Lower lobe of right lung (tissue), 2 donors: ENCODE measurements at regions not wholly inside any gene's neighbourhood (a gene's known extent, or its start where the extent isn't known, plus 50 kb on each side); places are given as distances from the start of the nearest gene placed in this dataset.

ENCODE experiments used
- ATAC-seq, 2 donors: fragments of 200-7000 bp; cut with Tn5 transposase; one replicate each; pipeline ENCODE4 v1.9.1; 2020 to 2022; ENCODE audit warnings: mild to moderate bottlenecking in 2 of 2, moderate library complexity in 2 of 2
- DNase-seq: peaks from one replicate; pipeline ENCODE4 v3.0.0-alpha.2; 2020
- H3K27ac ChIP-seq: fragments of 200-600 bp; one replicate; pipeline ENCODE4 v1.8.0; 2022
- H3K27me3 ChIP-seq: fragments of 200-600 bp; one replicate; pipeline ENCODE4 v1.8.0; 2022; ENCODE audit warnings: low read depth
- H3K36me3 ChIP-seq: fragments of 200-600 bp; one replicate; pipeline ENCODE4 v1.8.0; 2022; ENCODE audit warnings: mild to moderate bottlenecking
- H3K4me1 ChIP-seq: fragments of 200-600 bp; one replicate; pipeline ENCODE4 v1.8.0; 2022
- H3K4me3 ChIP-seq: fragments of 200-600 bp; one replicate; pipeline ENCODE4 v1.8.0; 2022; ENCODE audit warnings: mild to moderate bottlenecking
- H3K9me3 ChIP-seq: fragments of 200-600 bp; one replicate; pipeline ENCODE4 v1.8.0; 2022
- CTCF ChIP-seq: fragments of 200-600 bp; IDR thresholded peaks from one replicate; pipeline ENCODE4 v1.8.0; 2022; ENCODE audit warnings: antibody characterized with exemption, mild to moderate bottlenecking
- intact Hi-C: fragments of 100-400 bp; cut with DNase I; formaldehyde crosslinking; loops from one replicate; pipeline ENCODE4 v1.11.0; 2022
- donor health status: DM: no; HTN: yes; CAD: no; lungs with severe emphysema.

GRCh38 chr12:127230843-127231260 is 1036.1 kb upstream of the TMEM132C start:
- H3K36me3 ChIP-seq = no peaks in the 10 kb centered on the region
- ATAC-seq = no peak
- no peak overlapping the region for H3K27ac ChIP-seq
- H3K4me1 ChIP-seq = no peaks in the 10 kb centered on the region
- no peak for DNase-seq
- intact Hi-C loops = no loop called here
- no peaks in the 10 kb centered on the region for H3K27me3 ChIP-seq
- H3K9me3 ChIP-seq = no peaks in the 10 kb centered on the region
- TF ChIP-seq CTCF = no peak
- no peak overlapping the region for H3K4me3 ChIP-seq

- Histone ChIP-seq H3K36me3 (no peaks in the 10 kb centered on the region), H3K27me3 (no peaks in the 10 kb centered on the region), H3K4me1 (no peaks in the 10 kb centered on the region), H3K9me3 (no peaks in the 10 kb centered on the region), H3K27ac (no peak overlapping the region), H3K4me3 (no peak overlapping the region)
- DNase-seq (no peak), ATAC-seq (no peak)
- intact Hi-C loops = no loop called here
- no peak for TF ChIP-seq CTCF
Observed at GRCh38 chr12:127231371-127231770, 1035.6 kb upstream of the TMEM132C start.

GRCh38 chr12:127233016-127233415 is 1034.0 kb upstream of the TMEM132C start:
- Histone ChIP-seq H3K4me1 (no peaks in the 10 kb centered on the region), H3K9me3 (no peaks in the 10 kb centered on the region), H3K4me3 (no peak overlapping the region), H3K36me3 (no peaks in the 10 kb centered on the region), H3K27me3 (no peaks in the 10 kb centered on the region), H3K27ac (no peak overlapping the region)
- intact Hi-C loops = no loop called here
- DNase-seq = no peak
- ATAC-seq = no peak
- no peak for TF ChIP-seq CTCF

GRCh38 chr12:127235761-127236160 is 1031.2 kb upstream of the TMEM132C start:
- H3K9me3 ChIP-seq = no peaks in the 10 kb centered on the region
- no peak for ATAC-seq
- intact Hi-C loops = no loop called here
- H3K4me3 ChIP-seq = no peak overlapping the region
- no peak for TF ChIP-seq CTCF
- no peak overlapping the region for H3K27ac ChIP-seq
- DNase-seq = no peak
- H3K4me1 ChIP-seq = no peaks in the 10 kb centered on the region
- no peaks in the 10 kb centered on the region for H3K36me3 ChIP-seq
- H3K27me3 ChIP-seq = no peaks in the 10 kb centered on the region

- DNase-seq = no peak
- H3K4me1 ChIP-seq = no peaks in the 10 kb centered on the region
- H3K27ac ChIP-seq = no peak overlapping the region
- H3K36me3 ChIP-seq = no peaks in the 10 kb centered on the region
- H3K27me3 ChIP-seq = no peaks in the 10 kb centered on the region
- intact Hi-C loops = no loop called here
- TF ChIP-seq CTCF = no peak
- no peak overlapping the region for H3K4me3 ChIP-seq
- no peaks in the 10 kb centered on the region for H3K9me3 ChIP-seq
- no peak for ATAC-seq
Observed at GRCh38 chr12:127236491-127236890, 1030.5 kb upstream of the TMEM132C start.

- Histone ChIP-seq H3K27ac (no peak overlapping the region), H3K27me3 (no peaks in the 10 kb centered on the region), H3K4me1 (no peaks in the 10 kb centered on the region), H3K4me3 (no peak overlapping the region), H3K36me3 (no peaks in the 10 kb centered on the region), H3K9me3 (no peaks in the 10 kb centered on the region)
- ATAC-seq = peak; percentile 34 to 40
- intact Hi-C loops = no loop called here
- no peak for DNase-seq
- no peak for TF ChIP-seq CTCF
Observed at GRCh38 chr12:127237151-127237550, 1029.8 kb upstream of the TMEM132C start.
